ENCODE measurements at regions not wholly inside any gene's neighbourhood (a gene's known extent, or its start where the extent isn't known, plus 50 kb on each side); places are given as distances from the start of the nearest gene placed in this dataset.

- H3K36me3 ChIP-seq (ENCODE audit: insufficient read depth, low read length) = no peaks in the 10 kb centered on the region
- no peaks in the 10 kb centered on the region for H3K4me1 ChIP-seq (ENCODE audit: insufficient read depth, low read length, poor library complexity, severe bottlenecking)
- H2AFZ ChIP-seq (ENCODE audit: low read length) = no peak overlapping the region
- H3K27me3 ChIP-seq (ENCODE audit: insufficient read depth, low read length, poor library complexity, severe bottlenecking) = no peaks in the 10 kb centered on the region
- H3K4me3 ChIP-seq (ENCODE audit: low read length, poor library complexity, severe bottlenecking) = no peak overlapping the region
- no peak for TF ChIP-seq EZH2phosphoT487 (IDR thresholded peaks at IDR 0.05; ENCODE audit: borderline replicate concordance)
- TF ChIP-seq, protein P1, sequence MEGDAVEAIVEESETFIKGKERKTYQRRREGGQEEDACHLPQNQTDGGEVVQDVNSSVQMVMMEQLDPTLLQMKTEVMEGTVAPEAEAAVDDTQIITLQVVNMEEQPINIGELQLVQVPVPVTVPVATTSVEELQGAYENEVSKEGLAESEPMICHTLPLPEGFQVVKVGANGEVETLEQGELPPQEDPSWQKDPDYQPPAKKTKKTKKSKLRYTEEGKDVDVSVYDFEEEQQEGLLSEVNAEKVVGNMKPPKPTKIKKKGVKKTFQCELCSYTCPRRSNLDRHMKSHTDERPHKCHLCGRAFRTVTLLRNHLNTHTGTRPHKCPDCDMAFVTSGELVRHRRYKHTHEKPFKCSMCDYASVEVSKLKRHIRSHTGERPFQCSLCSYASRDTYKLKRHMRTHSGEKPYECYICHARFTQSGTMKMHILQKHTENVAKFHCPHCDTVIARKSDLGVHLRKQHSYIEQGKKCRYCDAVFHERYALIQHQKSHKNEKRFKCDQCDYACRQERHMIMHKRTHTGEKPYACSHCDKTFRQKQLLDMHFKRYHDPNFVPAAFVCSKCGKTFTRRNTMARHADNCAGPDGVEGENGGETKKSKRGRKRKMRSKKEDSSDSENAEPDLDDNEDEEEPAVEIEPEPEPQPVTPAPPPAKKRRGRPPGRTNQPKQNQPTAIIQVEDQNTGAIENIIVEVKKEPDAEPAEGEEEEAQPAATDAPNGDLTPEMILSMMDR (conservative IDR thresholded peaks at IDR 0.05; ENCODE audit: low read length) = no peak
- H3K9ac ChIP-seq (ENCODE audit: low read depth, low read length, poor library complexity, severe bottlenecking) = no peak overlapping the region
- no peaks in the 10 kb centered on the region for H3K79me2 ChIP-seq (ENCODE audit: insufficient read depth, low read length)
- H3K4me2 ChIP-seq (ENCODE audit: low read depth, low read length, poor library complexity, severe bottlenecking) = no peak overlapping the region
- no peaks in the 10 kb centered on the region for H3K9me3 ChIP-seq (ENCODE audit: insufficient read depth, low read depth, low read length)
- H3K9me2 ChIP-seq (replicated peaks; ENCODE audit: low read depth, low read length) = no peaks in the 10 kb centered on the region
- H3F3A ChIP-seq (ENCODE audit: low read depth) = no peaks in the 10 kb centered on the region
- H4K20me1 ChIP-seq (ENCODE audit: insufficient read depth, low read length, poor library complexity, severe bottlenecking) = no peaks in the 10 kb centered on the region
Measured at GRCh38 chr1:219432191-219432606, 180.7 kb downstream of the ZC3H11B start.

GRCh38 chr1:219430419-219430818, 182.5 kb downstream of the ZC3H11B start:
- TF ChIP-seq, protein P1 (conservative IDR thresholded peaks at IDR 0.05; ENCODE audit: low read length) = no peak
- no peak for TF ChIP-seq EZH2phosphoT487 (IDR thresholded peaks at IDR 0.05; ENCODE audit: borderline replicate concordance)
- H3K4me2 ChIP-seq (ENCODE audit: low read depth, low read length, poor library complexity, severe bottlenecking) = no peak overlapping the region
- H3K79me2 ChIP-seq (ENCODE audit: insufficient read depth, low read length) = no peaks in the 10 kb centered on the region
- H3K9me2 ChIP-seq (replicated peaks; ENCODE audit: low read depth, low read length) = no peaks in the 10 kb centered on the region
- no peak overlapping the region for H2AFZ ChIP-seq (ENCODE audit: low read length)
- no peaks in the 10 kb centered on the region for H3K9me3 ChIP-seq (ENCODE audit: insufficient read depth, low read depth, low read length)
- H3F3A ChIP-seq (ENCODE audit: low read depth) = no peaks in the 10 kb centered on the region
- no peaks in the 10 kb centered on the region for H3K4me1 ChIP-seq (ENCODE audit: insufficient read depth, low read length, poor library complexity, severe bottlenecking)
- H4K20me1 ChIP-seq (ENCODE audit: insufficient read depth, low read length, poor library complexity, severe bottlenecking) = no peaks in the 10 kb centered on the region
- no peaks in the 10 kb centered on the region for H3K36me3 ChIP-seq (ENCODE audit: insufficient read depth, low read length)
- H3K27me3 ChIP-seq (ENCODE audit: insufficient read depth, low read length, poor library complexity, severe bottlenecking) = no peaks in the 10 kb centered on the region
- H3K4me3 ChIP-seq (ENCODE audit: low read length, poor library complexity, severe bottlenecking) = no peak overlapping the region
- H3K9ac ChIP-seq (ENCODE audit: low read depth, low read length, poor library complexity, severe bottlenecking) = no peak overlapping the region

GRCh38 chr1:219428651-219429050, 184.3 kb downstream of the ZC3H11B start:
- Histone ChIP-seq H3K9me3 (ENCODE audit: insufficient read depth, low read depth, low read length) (no peaks in the 10 kb centered on the region), H3K36me3 (ENCODE audit: insufficient read depth, low read length) (no peaks in the 10 kb centered on the region)
- TF ChIP-seq, protein P1 (conservative IDR thresholded peaks at IDR 0.05; ENCODE audit: low read length) = no peak
- no peak for TF ChIP-seq EZH2phosphoT487 (IDR thresholded peaks at IDR 0.05; ENCODE audit: borderline replicate concordance)

More at GRCh38 chr1:219428651-219429050, 184.3 kb downstream of the ZC3H11B start:
- H4K20me1 ChIP-seq (ENCODE audit: insufficient read depth, low read length, poor library complexity, severe bottlenecking) = no peaks in the 10 kb centered on the region
- H3K4me1 ChIP-seq (ENCODE audit: insufficient read depth, low read length, poor library complexity, severe bottlenecking) = no peaks in the 10 kb centered on the region
- no peak overlapping the region for H3K9ac ChIP-seq (ENCODE audit: low read depth, low read length, poor library complexity, severe bottlenecking)
- no peaks in the 10 kb centered on the region for H3F3A ChIP-seq (ENCODE audit: low read depth)
- no peaks in the 10 kb centered on the region for H3K9me2 ChIP-seq (replicated peaks; ENCODE audit: low read depth, low read length)
- H3K79me2 ChIP-seq (ENCODE audit: insufficient read depth, low read length) = no peaks in the 10 kb centered on the region
- no peak overlapping the region for H3K4me3 ChIP-seq (ENCODE audit: low read length, poor library complexity, severe bottlenecking)
- H2AFZ ChIP-seq (ENCODE audit: low read length) = no peak overlapping the region
- H3K4me2 ChIP-seq (ENCODE audit: low read depth, low read length, poor library complexity, severe bottlenecking) = no peak overlapping the region
- H3K27me3 ChIP-seq (ENCODE audit: insufficient read depth, low read length, poor library complexity, severe bottlenecking) = no peaks in the 10 kb centered on the region
